Right ventricle myocardium inferior (tissue), 1 donor: ENCODE measurements at regions not wholly inside any gene's neighbourhood (a gene's known extent, or its start where the extent isn't known, plus 50 kb on each side); places are given as distances from the start of the nearest gene placed in this dataset.
"Not testable (repeated sequence)": the region's sequence is repeated elsewhere in the genome, so short reads cannot be mapped to it uniquely, and the experiment has no call there.

Experiments used
- ATAC-seq: fragments of 200-7000 bp; cut with Tn5 transposase; one replicate; pipeline ENCODE4 v1.9.1; 2020; ENCODE audit warnings: mild to moderate bottlenecking, moderate library complexity
- DNase-seq: peaks from one replicate; pipeline ENCODE4 v3.0.0; 2021; ENCODE audit errors: missing footprints
- intact Hi-C: fragments of 100-400 bp; cut with DNase I; formaldehyde crosslinking; loops from one replicate; pipeline ENCODE4 v1.11.0; 2022
- donor health status: DM: no; HTN: yes; CAD: no; lungs with severe emphysema.

DNA sequence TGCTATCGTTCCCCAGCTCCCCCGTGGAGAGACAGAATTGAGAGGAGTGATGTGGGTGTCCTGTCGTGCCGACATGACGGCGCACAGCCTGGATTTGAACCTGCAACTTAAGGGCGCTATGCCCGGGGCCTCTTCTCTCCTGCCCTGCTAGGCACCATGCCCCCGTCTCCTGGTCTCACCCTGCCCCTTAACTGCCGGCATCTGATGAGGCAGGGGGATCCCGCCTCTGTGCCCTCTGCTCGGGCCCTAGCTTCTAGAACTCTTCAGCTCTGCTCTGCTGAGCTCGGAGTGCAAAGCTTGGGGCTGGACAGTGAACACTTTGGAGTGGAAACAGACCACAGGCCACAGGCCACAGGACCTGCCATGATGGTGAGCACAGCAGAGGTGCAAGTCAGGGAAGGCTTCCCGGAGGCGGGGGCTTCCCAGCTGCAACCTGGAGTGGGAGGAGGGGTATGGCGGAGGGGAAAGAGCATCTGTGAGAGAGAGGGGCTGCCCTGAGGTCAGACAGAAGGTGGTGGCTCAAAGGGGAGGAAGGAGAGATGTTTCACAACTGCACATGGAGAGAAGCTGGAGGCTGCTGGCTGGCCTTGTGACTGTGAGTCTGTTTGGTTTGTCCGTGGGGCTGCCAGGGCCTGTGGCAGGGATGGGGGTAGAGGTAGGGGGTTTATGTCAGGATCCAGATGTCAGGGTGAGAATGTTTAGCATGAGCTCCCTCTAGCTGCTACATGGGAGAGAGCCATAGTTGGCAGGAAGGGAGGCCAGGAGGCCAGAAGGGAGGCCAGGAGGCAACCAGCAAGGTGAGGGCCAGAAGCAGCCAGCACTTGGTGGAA, 107.8 kb downstream of the CRLF3 start:
- DNase-seq (no peak), ATAC-seq (no peak)
- intact Hi-C loops = no loop called here

DNA sequence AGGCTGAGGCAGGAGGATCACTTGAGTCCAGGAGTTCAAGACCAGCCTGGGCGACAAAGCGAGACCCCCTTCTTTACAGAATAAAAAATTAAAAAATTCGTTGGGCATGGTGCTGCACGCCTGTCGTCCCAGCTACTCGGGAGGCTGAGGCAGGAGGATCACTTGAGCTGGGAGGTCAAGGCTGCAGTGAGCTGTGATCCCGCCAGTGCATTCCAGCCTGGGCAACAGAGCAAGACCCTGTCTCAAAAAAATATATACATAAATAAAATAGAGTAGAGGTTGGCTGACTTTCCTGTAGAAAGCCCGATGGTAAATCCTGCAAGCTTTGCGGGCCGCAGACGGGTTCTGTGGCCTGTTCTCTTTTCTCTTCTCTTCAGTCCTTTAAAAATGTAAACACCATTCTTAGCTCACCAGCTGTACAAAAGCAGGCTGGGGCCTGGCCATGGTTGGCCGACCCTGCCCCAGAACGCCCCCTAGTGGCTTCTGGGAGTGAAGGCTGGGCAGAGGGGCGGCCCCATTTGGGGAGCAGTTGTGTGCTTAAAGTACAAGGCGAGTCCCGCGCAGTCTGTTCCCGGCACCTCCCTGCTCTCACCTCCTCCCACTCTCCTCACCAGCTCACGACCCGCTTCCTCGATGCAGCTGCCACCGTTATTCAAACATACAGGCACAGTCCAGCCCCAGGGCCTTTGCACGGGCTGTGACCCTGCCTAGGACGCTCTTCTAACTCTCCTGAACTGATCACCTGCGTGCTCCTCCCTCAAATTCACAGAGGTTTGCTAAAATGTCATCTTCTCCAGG, 109.5 kb downstream of the CRLF3 start:
- DNase-seq, ATAC-seq, intact Hi-C loops: not testable (repeated sequence)

DNA sequence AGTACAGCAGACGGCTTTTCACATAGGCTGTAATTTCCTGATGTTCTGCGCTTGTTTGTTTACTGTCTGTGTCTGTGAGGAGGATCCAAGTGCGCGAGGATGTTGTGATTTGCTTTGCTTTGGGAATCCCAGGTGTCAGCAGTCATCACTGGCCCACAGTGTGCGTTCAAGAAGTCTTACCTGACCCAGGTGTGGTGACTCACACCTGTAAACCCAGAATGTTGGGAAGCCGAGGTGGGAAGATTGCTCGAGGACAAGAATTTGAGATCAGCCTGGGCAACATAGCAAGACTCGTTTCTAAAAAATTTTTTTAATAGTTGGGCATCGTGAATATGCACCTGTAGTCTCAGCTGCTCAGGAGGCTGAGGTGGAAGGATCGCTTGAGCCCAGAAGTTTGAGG, 110.7 kb downstream of the CRLF3 start:
- intact Hi-C loops, ATAC-seq, DNase-seq: not testable (repeated sequence)

GRCh38 chr17:30712859-30713258, 111.6 kb downstream of the CRLF3 start:
- intact Hi-C loops, ATAC-seq, DNase-seq: not testable (repeated sequence)

- ATAC-seq, DNase-seq: not testable (repeated sequence)
Measured at GRCh38 chr17:30711626-30712507, 112.6 kb downstream of the CRLF3 start.

GRCh38 chr17:30711176-30711575, 113.3 kb downstream of the CRLF3 start:
- ATAC-seq, DNase-seq, intact Hi-C loops: not testable (repeated sequence)

More at GRCh38 chr17:30711626-30712507, 112.6 kb downstream of the CRLF3 start:
- intact Hi-C loops = not testable (repeated sequence)

GRCh38 chr17:30710276-30711088, 114.0 kb downstream of the CRLF3 start:
- ATAC-seq, DNase-seq, intact Hi-C loops: not testable (repeated sequence)

- not testable (repeated sequence) for ATAC-seq, DNase-seq
Measured at GRCh38 chr17:30709561-30710275, 114.8 kb downstream of the CRLF3 start.

GRCh38 chr17:30709096-30709495, 115.4 kb downstream of the CRLF3 start:
- intact Hi-C loops, DNase-seq, ATAC-seq: not testable (repeated sequence)

More at GRCh38 chr17:30709561-30710275, 114.8 kb downstream of the CRLF3 start:
- intact Hi-C loops = not testable (repeated sequence)

- peak; percentile 89 for ATAC-seq
- peak; percentile 86 for DNase-seq
- intact Hi-C loops = not testable (repeated sequence)
Measured at GRCh38 chr17:30708241-30709078, 116.0 kb downstream of the CRLF3 start.

DNA sequence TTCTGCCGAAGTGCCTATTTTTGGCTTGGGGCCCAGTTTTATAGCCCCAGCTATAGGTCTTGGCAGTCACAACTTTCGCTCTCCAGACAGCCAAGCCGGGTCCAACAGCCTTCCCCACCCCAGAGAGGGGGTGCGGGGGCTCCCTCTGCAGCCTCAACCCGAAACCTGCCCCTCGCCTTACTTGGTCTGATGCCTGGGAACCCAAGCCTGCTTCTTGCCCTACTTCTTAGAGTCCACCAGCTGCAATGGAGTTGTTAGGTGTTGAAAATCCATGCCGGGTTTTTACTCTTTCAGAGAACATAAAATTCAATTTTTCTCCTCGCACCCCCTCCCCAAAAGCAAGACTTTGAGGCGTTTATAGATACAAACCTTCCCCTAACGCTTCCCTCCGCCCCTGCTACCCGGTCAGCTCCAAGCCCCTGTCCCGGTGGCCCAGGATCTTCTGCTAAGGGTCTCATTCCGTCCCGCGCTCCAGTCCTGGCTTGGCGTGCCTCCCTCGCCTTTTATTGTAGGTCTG, 116.7 kb downstream of the CRLF3 start:
- ATAC-seq, intact Hi-C loops: not testable (repeated sequence)

GRCh38 chr17:30706461-30707335, 117.8 kb downstream of the CRLF3 start:
- intact Hi-C loops, ATAC-seq, DNase-seq: not testable (repeated sequence)

More for the DNA sequence above, 116.7 kb downstream of the CRLF3 start:
- not testable (repeated sequence) for DNase-seq

- intact Hi-C loops, DNase-seq, ATAC-seq: not testable (repeated sequence)
Measured at GRCh38 chr17:30706004-30706403, 118.5 kb downstream of the CRLF3 start.

GRCh38 chr17:30701498-30701989, 122.9 kb downstream of the CRLF3 start:
- no peak for ATAC-seq
- no peak for DNase-seq
- intact Hi-C loops = no loop called here

GRCh38 chr17:30700833-30701232, 123.7 kb downstream of the CRLF3 start:
- intact Hi-C loops, ATAC-seq, DNase-seq: not testable (repeated sequence)
